Mesodermal cell (in vitro differentiated cells): ENCODE measurements at regions not wholly inside any gene's neighbourhood (a gene's known extent, or its start where the extent isn't known, plus 50 kb on each side); places are given as distances from the start of the nearest gene placed in this dataset.

ENCODE experiments used
- H3K27ac ChIP-seq: 2 replicates; pipeline ENCODE4 v1.7.0; 2013; ENCODE audit warnings: mild to moderate bottlenecking, low read depth, low read length, moderate library complexity; ENCODE audit not compliant: severe bottlenecking
- H3K36me3 ChIP-seq: 2 replicates; pipeline ENCODE4 v1.7.1; 2013; ENCODE audit warnings: mild to moderate bottlenecking, low read length, moderate library complexity; ENCODE audit not compliant: control insufficient read depth, insufficient read depth
- H3K4me1 ChIP-seq: one replicate; pipeline ENCODE4 v1.7.1; 2013; ENCODE audit warnings: mild to moderate bottlenecking, low read length; ENCODE audit not compliant: insufficient read depth, control insufficient read depth, poor library complexity, severe bottlenecking
- H3K4me3 ChIP-seq: 2 replicates; pipeline ENCODE4 v1.7.0; 2013; ENCODE audit warnings: low read length, control low read depth, mild to moderate bottlenecking; ENCODE audit not compliant: insufficient read depth, poor library complexity, severe bottlenecking; ENCODE audit errors: extremely low read depth
- H3K9me3 ChIP-seq: 2 replicates; pipeline ENCODE4 v1.7.1; 2013; ENCODE audit warnings: mild to moderate bottlenecking, low read length, moderate library complexity; ENCODE audit not compliant: control insufficient read depth
- WGBS, 2 experiments: methylation state at CpG; one replicate each; pipeline ENCODE4 v1.1.5; 2013; ENCODE audit warnings: missing lambda C conversion rate in 2 of 2; ENCODE audit not compliant: insufficient coverage in 2 of 2; 5-methylcytosine and 5-hydroxymethylcytosine counted together

DNA sequence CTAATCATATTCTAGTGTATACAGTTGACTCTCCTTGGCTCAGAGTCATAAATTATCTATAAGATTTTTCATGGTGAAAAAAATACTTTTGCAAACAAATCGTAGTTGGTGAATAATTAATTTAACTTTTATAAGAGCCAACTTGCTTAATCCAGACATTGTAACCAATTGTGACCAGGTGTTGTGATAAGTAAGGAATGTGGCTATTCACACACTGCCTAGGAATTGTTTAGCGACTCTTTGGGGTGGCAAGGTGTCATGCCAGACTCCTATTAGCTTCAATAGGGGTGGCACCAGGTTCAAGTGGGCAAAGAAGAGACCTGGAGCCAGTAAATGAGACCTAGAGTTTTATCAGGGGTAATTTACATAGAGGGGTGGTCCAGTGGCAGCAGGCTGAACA, 344.7 kb upstream of the PKDCC start:
- H3K36me3 ChIP-seq, result no peaks in the 10 kb centered on the region
- H3K9me3 ChIP-seq, result no peaks in the 10 kb centered on the region
- no peak overlapping the region for H3K27ac ChIP-seq
- H3K4me1 ChIP-seq, result no peaks in the 10 kb centered on the region
- no peak overlapping the region for H3K4me3 ChIP-seq
- WGBS, 2 experiments, result 80 to 88% methylated on average over 1 of the region's 2 CpGs

DNA sequence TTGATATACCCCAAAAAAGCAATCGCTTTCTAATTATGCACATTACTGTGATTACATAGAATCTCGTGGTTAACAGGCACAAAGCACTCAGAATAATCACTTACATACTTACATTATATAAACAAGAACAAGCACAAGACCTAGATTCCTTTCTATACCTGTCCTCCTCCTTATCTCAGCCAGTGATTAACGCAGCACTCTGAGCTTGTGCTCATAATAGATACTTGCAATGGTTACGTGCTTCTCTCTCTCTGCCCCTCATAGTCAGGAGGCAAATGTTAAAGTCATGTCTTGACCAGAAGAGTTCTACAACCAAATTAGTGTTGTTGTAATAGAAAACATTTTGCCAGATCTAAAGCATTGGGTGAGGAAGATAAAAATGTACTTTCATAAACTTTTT, 342.2 kb upstream of the PKDCC start:
- H3K4me1 ChIP-seq, result no peaks in the 10 kb centered on the region
- no peaks in the 10 kb centered on the region for H3K9me3 ChIP-seq
- no peak overlapping the region for H3K27ac ChIP-seq
- no peak overlapping the region for H3K4me3 ChIP-seq
- WGBS, 2 experiments, result 73 to 100% methylated on average over 1 to 4 of the region's 4 CpGs
- H3K36me3 ChIP-seq, result no peaks in the 10 kb centered on the region

DNA sequence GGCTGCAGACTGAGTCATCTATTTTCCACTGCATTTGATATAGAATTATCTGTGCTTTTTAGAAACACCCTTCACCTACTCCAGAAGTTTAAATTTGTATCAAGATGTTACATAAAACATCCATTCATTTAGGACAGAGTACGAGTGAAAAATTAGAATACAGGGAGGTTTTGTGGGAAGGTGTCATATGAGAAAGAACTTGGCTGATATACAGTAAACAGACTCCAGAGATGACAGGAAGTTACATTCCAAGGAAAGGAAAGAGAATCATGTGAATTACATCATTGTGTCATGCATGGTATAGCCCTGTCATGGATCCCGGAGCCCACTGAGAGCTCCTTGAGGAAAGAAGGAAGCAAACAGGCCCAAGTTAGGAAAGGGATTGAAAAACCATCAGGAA, 341.5 kb upstream of the PKDCC start:
- WGBS, 2 experiments, result 92 to 100% methylated on average over 1 of the region's 2 CpGs
- H3K4me3 ChIP-seq, result no peak overlapping the region
- H3K36me3 ChIP-seq, result no peaks in the 10 kb centered on the region
- no peaks in the 10 kb centered on the region for H3K9me3 ChIP-seq
- H3K27ac ChIP-seq, result no peak overlapping the region
- no peaks in the 10 kb centered on the region for H3K4me1 ChIP-seq

DNA sequence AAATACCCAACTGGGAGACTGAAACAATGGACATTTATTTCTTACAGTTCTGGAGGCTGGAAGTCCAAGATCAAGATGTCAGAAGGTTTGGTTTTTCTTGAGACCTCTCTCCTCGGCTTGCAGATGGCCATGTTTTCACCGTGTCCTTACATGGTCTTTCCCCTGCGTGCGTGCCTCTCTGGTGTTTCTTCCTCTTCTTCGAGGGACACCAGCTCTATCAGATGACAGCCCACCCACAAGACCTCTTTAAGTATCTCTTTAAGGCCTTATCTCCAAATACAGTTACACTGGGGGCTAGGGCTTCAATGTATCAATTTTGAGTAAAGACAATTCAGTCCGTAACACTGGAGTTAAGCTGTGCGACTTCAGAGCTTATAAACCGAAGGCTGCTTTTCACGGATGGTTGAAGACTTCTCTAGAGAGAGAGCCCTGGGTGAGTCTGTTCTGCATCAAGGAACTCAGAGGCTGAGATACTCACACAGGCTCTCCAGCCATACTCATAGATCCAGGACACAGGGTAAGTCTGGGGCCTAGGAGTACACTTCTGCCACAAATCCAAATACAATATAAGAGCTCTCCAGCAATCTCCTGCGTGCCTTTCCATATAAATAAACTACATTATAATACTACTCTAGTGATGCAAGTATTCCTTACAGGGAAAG, 339.9 kb upstream of the PKDCC start:
- Histone ChIP-seq H3K27ac (no peak overlapping the region), H3K4me3 (no peak overlapping the region), H3K36me3 (no peaks in the 10 kb centered on the region), H3K4me1 (no peaks in the 10 kb centered on the region), H3K9me3 (no peaks in the 10 kb centered on the region)
- WGBS, 2 experiments, result 86 to 92% methylated on average over 7 to 8 of the region's 10 CpGs

DNA sequence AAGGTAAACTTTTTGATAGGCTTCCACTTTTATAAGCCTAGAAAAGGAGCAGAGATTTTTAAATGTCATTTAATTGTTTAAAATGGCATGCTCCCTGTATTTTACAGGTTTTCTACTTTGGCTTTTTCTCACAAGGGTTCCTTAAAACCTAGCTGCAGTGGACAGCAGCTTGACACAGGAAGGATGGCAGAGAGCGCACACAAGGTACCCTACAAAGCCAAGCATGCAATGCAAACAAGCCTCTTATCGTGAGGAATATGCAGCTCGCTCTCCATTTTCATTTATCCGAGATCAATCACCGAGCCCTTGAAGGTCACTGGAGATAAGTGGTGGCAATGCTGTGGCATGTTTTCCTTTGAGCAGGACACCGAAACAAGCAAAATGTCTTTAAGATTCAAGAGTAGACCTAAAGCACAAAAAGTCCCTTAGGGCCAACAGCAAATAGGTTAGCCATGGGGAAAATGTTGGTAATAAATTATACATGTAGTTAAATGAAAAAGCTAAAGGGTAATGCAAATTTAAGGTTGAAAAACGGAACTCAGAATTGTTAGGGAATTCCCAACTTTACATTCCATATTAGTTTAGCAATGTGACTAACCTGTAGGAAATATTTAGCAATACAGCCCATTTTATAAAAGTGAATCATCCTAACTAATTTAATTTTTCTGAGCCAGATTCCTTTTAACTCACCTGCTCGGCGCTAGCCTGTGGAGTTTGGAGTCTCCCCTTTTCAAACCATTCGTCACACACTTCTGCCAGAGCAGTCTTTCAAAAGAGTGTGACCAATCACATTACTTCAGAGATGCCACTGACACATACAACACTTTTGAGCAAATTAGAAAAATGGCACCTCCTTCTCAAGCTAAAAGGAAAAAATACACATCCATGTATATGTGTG, 337.9 kb upstream of the PKDCC start:
- H3K9me3 ChIP-seq, result no peaks in the 10 kb centered on the region
- no peak overlapping the region for H3K4me3 ChIP-seq
- no peaks in the 10 kb centered on the region for H3K36me3 ChIP-seq
- WGBS, 2 experiments, result 85 to 100% methylated on average over 4 to 7 of the region's 10 CpGs
- H3K27ac ChIP-seq, result no peak overlapping the region
- H3K4me1 ChIP-seq, result no peaks in the 10 kb centered on the region

DNA sequence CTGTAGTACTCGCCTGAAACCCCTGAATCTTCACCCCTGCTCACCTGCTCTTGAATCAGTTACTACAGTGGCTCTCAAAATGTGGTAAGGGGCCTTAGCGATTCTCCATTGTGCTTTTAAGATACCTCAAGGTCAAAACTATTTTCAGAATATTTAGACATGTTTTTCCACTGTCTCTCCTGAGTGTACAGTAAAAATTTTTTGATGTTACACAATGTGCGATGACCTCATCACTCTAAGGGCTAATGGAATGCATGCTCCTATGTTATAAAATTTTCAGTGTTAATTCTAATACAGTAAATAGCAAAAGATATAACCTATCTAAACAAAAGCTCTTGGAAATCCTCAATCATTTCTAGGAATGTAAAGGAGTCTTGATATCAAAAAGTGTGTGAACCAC, 336.9 kb upstream of the PKDCC start:
- WGBS, 2 experiments, result 91% methylated on average over 1 of the region's 3 CpGs; no CpG with 5 or more reads in 1 of the 2 experiments
- Histone ChIP-seq H3K36me3 (no peaks in the 10 kb centered on the region), H3K4me1 (no peaks in the 10 kb centered on the region), H3K27ac (no peak overlapping the region), H3K9me3 (no peaks in the 10 kb centered on the region), H3K4me3 (no peak overlapping the region)

DNA sequence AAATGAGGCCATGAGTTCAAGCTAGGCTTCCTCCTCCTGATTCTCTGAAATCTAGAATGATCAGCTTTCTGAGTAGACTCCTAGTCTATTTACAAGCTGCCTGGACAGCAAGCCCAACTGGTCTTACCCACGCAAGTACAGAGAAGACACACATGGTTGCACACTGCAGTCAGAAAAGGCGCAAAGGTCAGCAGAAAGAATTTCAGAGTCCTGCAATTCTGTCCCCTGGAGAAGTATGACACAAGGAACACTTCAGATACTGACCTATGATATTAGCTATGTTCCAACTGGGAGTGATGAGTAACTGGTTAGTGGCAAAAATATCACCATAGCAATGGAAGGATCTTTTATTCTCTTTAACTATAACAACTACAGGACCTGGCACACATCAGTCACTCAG, 336.1 kb upstream of the PKDCC start:
- Histone ChIP-seq H3K4me1 (no peaks in the 10 kb centered on the region), H3K4me3 (no peak overlapping the region), H3K9me3 (no peaks in the 10 kb centered on the region), H3K27ac (no peak overlapping the region), H3K36me3 (no peaks in the 10 kb centered on the region)
- WGBS, 2 experiments, result 88 to 95% methylated on average over 2 of the region's 2 CpGs

DNA sequence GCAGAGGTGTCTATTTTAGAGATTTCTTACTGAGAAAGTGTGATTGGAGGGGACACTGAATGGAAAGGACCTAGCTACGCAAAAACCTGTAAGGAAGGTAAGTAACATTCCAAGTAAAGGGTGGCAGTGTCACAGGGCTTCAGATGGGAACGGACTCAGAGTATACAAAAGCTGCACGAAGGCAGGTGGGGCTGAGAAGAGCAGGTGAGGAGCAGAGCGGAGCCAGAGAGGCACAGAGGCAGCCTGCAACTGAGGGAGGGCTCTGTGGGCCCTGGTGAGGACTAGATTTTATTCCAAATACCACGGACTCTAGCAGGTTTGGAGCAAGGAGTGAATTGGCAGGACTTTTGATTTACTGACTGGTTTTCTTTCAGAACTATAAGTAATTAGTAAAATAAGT, 331.3 kb upstream of the PKDCC start:
- H3K4me3 ChIP-seq, result no peak overlapping the region
- 81 to 93% methylated on average over 3 to 5 of the region's 5 CpGs for WGBS, 2 experiments
- H3K36me3 ChIP-seq, result no peaks in the 10 kb centered on the region
- H3K9me3 ChIP-seq, result no peaks in the 10 kb centered on the region
- no peak overlapping the region for H3K27ac ChIP-seq
- H3K4me1 ChIP-seq, result no peaks in the 10 kb centered on the region

DNA sequence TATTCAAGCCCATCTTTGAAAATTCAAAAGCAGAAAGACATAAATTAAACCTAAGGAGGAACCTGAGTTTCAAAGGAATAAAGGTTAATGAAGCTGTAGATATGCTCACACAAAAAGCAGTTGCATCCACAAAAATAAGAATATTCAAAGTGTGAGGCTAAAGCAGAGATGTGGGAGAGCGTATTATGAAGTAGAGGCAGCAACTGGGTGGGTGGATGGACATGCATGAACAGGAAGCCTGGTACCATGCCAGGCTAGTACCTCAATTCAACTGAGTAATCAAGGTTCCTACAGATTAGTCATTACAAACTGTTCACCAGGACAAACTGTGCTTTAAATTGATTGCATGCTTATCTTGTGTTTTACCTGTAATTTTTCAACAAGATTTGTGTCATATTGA, 330.0 kb upstream of the PKDCC start:
- H3K36me3 ChIP-seq, result no peaks in the 10 kb centered on the region
- 100% methylated on average over 1 of the region's 1 CpG; no CpG with 5 or more reads in 1 of the 2 experiments for WGBS, 2 experiments
- H3K4me3 ChIP-seq, result no peak overlapping the region
- no peaks in the 10 kb centered on the region for H3K9me3 ChIP-seq
- H3K27ac ChIP-seq, result no peak overlapping the region
- no peaks in the 10 kb centered on the region for H3K4me1 ChIP-seq

DNA sequence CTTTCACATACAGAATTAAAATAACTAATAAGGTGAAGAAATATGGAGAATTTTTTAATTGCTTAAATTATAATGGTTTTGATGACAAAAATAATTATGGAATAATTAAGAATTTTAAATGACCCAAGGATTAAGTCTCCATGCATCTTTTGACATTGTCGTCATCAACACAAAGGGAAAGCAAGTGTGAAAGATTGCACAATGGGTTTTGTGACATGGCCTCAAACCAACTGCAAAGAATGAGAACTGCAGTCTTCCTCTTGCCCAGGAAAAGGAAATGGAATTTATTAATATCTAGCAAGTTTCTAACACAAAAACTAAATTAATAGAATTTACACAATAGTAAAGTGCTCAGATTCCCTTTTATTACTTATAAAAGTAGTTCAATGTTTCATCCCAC, 329.1 kb upstream of the PKDCC start:
- Histone ChIP-seq H3K9me3 (no peaks in the 10 kb centered on the region), H3K4me1 (no peaks in the 10 kb centered on the region), H3K4me3 (no peak overlapping the region), H3K36me3 (no peaks in the 10 kb centered on the region), H3K27ac (no peak overlapping the region)
- 88 to 100% methylated on average over 1 of the region's 1 CpG for WGBS, 2 experiments

DNA sequence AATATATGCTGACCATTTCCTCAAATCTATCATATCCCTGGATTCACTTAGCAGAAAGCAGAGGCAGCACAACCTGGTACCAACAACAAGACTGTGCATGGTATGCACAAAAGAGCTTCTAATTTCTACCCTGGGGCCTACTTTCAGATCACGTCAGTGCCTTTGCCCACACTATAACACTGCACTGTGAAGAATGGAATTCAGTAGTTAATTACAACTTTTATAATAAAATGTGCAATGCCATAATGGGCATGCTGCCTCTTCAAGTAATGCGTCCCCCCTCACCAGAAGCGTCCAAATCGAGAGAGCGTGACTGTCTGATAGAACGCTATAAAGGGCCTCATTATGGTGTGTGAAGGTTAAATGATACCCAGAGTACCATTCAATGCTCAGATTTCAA, 328.1 kb upstream of the PKDCC start:
- no peak overlapping the region for H3K27ac ChIP-seq
- WGBS, 2 experiments, result no CpG with 5 or more reads among the region's 6 CpGs
- no peaks in the 10 kb centered on the region for H3K9me3 ChIP-seq
- no peaks in the 10 kb centered on the region for H3K36me3 ChIP-seq
- no peaks in the 10 kb centered on the region for H3K4me1 ChIP-seq
- H3K4me3 ChIP-seq, result no peak overlapping the region
